SU-DHL-6 (cell line): ENCODE measurements at regions not wholly inside any gene's neighbourhood (a gene's known extent, or its start where the extent isn't known, plus 50 kb on each side); places are given as distances from the start of the nearest gene placed in this dataset.

Source experiments
- H2AFZ ChIP-seq: fragments of 200-600 bp; sonication (generic); 2 replicates; pipeline ENCODE4 v1.6.1; 2014; ENCODE audit warnings: low read depth, mild to moderate bottlenecking, moderate library complexity, mixed read lengths, antibody characterized with exemption, low read length; ENCODE audit not compliant: severe bottlenecking
- H3F3A ChIP-seq: fragments of 200-600 bp; shearing (Covaris generic); 2 replicates; pipeline ENCODE4 v1.6.0; 2016; ENCODE audit warnings: antibody characterized with exemption, mild to moderate bottlenecking; ENCODE audit not compliant: insufficient read depth
- H3K27ac ChIP-seq: fragments of 200-600 bp; sonication (generic); 2 replicates; pipeline ENCODE4 v1.5.1; 2016; ENCODE audit warnings: low read depth, mild to moderate bottlenecking, low read length, moderate library complexity, mixed read lengths
- H3K27me3 ChIP-seq: fragments of 200-600 bp; sonication (generic), shearing (Covaris generic); 2 replicates; pipeline ENCODE4 v1.6.0; 2014; ENCODE audit warnings: mild to moderate bottlenecking, low read length
- H3K36me3 ChIP-seq: fragments of 200-600 bp; sonication (generic); 2 replicates; pipeline ENCODE4 v1.6.1; 2014; ENCODE audit warnings: mild to moderate bottlenecking, low read length, mixed read lengths
- H3K4me2 ChIP-seq: fragments of 300-600, 200-600 bp; shearing (Covaris generic), sonication (generic); 2 replicates; pipeline ENCODE4 v1.6.0; 2014; ENCODE audit warnings: low read length, low read depth, mild to moderate bottlenecking; ENCODE audit not compliant: poor library complexity, severe bottlenecking
- H3K4me3 ChIP-seq: fragments of 200-600 bp; sonication (generic); 2 replicates; pipeline ENCODE4 v1.5.1; 2014; ENCODE audit warnings: antibody characterized with exemption, low read length, mild to moderate bottlenecking, mixed read lengths; ENCODE audit not compliant: insufficient read depth, poor library complexity, severe bottlenecking
- H3K79me2 ChIP-seq: fragments of 200-600 bp; sonication (generic); 2 replicates; pipeline ENCODE4 v1.6.1; 2014; ENCODE audit warnings: mild to moderate bottlenecking, low read length, moderate library complexity; ENCODE audit not compliant: insufficient read depth
- H3K9ac ChIP-seq: fragments of 200-600 bp; sonication (generic); 2 replicates; pipeline ENCODE4 v1.7.0; 2014; ENCODE audit warnings: mild to moderate bottlenecking, low read length
- H3K9me2 ChIP-seq: fragments of 200-600 bp; sonication (generic); replicated peaks from 2 replicates; pipeline ENCODE4 v1.6.1; 2014; ENCODE audit warnings: low read length; ENCODE audit not compliant: insufficient read depth
- H3K9me3 ChIP-seq: fragments of 200-600 bp; sonication (generic); 2 replicates; pipeline ENCODE4 v1.6.1; 2014; ENCODE audit warnings: low read length, mixed read lengths; ENCODE audit not compliant: insufficient read depth
- H4K20me1 ChIP-seq: fragments of 200-600 bp; sonication (generic); 2 replicates; pipeline ENCODE4 v1.6.1; 2014; ENCODE audit warnings: low read depth, mild to moderate bottlenecking, antibody characterized with exemption, low read length, moderate library complexity, mixed read lengths
- EZH2phosphoT487 ChIP-seq: fragments of 200-600 bp; sonication (generic), shearing (Covaris generic); conservative IDR thresholded peaks from 2 replicates; pipeline ENCODE4 v1.6.1; 2018; ENCODE audit warnings: mild to moderate bottlenecking, antibody characterized with exemption, low read length, moderate library complexity, mixed read lengths
- TF ChIP-seq, protein P1 (sequence below): fragments of 200-600 bp; sonication (generic); IDR thresholded peaks from one replicate; pipeline ENCODE4 v1.5.1; 2017; ENCODE audit warnings: antibody characterized with exemption, mild to moderate bottlenecking, low read length, moderate library complexity; ENCODE audit not compliant: insufficient read depth, poor library complexity, severe bottlenecking

DNA sequence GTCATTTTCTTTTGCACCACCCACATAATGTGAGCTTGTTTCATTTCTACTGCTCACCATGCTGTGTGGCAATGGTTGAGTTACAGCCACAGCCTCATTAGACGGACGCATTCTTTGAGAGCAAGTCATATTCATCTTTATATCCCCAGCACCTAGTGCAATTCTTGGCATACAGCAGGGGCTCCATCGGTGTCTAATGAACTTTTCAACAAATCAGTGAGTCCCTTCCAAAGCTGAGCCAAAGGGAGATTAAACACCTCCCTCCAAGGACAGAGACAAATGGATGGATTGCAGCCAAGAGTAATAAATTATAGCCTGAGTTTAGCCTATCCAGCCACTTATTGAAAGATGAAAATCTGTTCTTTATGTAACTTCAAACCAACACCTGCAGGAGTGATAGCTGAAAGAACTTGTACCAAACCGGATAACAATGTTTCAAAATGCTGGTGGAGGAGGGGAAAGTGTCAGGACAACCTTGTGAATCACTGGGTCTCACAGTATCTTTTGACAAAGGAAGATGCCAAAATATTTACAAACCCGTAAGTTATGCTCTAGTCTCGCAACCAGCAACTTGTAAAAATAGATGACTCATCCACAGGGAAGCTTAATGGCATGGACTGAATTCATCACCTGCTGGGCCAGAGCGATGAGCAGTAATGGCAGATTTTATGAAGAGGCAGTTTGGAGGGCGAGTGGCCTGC, 139.0 kb downstream of the PXDC1 start:
- no peaks in the 10 kb centered on the region for H3K9me3 ChIP-seq
- TF ChIP-seq, protein P1, sequence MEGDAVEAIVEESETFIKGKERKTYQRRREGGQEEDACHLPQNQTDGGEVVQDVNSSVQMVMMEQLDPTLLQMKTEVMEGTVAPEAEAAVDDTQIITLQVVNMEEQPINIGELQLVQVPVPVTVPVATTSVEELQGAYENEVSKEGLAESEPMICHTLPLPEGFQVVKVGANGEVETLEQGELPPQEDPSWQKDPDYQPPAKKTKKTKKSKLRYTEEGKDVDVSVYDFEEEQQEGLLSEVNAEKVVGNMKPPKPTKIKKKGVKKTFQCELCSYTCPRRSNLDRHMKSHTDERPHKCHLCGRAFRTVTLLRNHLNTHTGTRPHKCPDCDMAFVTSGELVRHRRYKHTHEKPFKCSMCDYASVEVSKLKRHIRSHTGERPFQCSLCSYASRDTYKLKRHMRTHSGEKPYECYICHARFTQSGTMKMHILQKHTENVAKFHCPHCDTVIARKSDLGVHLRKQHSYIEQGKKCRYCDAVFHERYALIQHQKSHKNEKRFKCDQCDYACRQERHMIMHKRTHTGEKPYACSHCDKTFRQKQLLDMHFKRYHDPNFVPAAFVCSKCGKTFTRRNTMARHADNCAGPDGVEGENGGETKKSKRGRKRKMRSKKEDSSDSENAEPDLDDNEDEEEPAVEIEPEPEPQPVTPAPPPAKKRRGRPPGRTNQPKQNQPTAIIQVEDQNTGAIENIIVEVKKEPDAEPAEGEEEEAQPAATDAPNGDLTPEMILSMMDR: no peak
- TF ChIP-seq EZH2phosphoT487: no peak
- no peaks in the 10 kb centered on the region for H3K27me3 ChIP-seq
- H3K4me3 ChIP-seq: no peak overlapping the region
- no peaks in the 10 kb centered on the region for H3K9me2 ChIP-seq
- H3K4me2 ChIP-seq: no peak overlapping the region
- no peaks in the 10 kb centered on the region for H3F3A ChIP-seq
- H3K9ac ChIP-seq: no peak overlapping the region
- no peaks in the 10 kb centered on the region for H3K79me2 ChIP-seq
- no peak overlapping the region for H2AFZ ChIP-seq
- no peaks in the 10 kb centered on the region for H4K20me1 ChIP-seq
- H3K36me3 ChIP-seq: no peaks in the 10 kb centered on the region
- H3K27ac ChIP-seq: no peak overlapping the region

DNA sequence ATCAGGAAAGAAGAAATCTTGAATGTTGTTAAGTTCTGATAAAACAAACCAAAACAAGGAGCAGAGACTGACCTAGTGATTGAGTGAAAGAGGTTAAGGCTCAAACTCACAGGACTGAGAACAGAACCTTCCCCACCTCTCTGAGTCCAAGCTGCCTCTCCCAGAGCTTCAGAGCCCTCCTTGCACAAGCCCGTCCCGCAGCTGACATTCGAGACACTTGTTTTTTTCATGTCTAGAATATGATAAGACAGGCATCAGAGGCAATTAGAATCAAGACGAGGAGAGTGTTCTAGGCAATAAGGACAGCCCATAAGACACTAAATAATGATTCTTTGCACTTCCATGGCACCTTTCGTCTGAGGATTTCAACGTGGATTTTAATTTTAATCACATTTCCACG, 140.6 kb downstream of the PXDC1 start:
- no peaks in the 10 kb centered on the region for H4K20me1 ChIP-seq
- H2AFZ ChIP-seq: no peak overlapping the region
- H3K9me3 ChIP-seq: no peaks in the 10 kb centered on the region
- no peaks in the 10 kb centered on the region for H3K36me3 ChIP-seq
- no peaks in the 10 kb centered on the region for H3K27me3 ChIP-seq
- no peaks in the 10 kb centered on the region for H3K79me2 ChIP-seq
- H3K4me2 ChIP-seq: no peak overlapping the region
- H3K4me3 ChIP-seq: no peak overlapping the region
- H3F3A ChIP-seq: no peaks in the 10 kb centered on the region
- no peak for TF ChIP-seq EZH2phosphoT487
- TF ChIP-seq, protein P1: no peak
- H3K27ac ChIP-seq: no peak overlapping the region
- no peaks in the 10 kb centered on the region for H3K9me2 ChIP-seq
- no peak overlapping the region for H3K9ac ChIP-seq

DNA sequence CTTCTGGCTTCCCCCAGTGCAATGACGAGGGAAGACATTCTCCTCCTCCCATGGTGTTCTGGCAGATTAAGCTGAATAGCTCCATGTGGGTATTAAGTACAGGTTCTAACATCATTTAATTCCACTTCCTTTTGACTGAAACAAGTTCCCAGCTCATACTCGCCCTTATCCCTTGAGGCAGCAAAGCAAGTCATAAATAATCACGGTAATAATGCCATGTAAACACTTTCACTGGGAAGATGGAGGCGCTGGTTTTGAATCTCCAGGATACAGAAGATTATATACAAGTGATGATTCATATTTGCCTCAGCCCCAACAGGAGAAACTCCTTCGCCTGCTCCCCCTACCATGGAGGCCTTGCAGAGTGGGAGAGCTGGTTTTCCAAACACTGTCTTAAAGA, 141.3 kb downstream of the PXDC1 start:
- TF ChIP-seq, protein P1: no peak
- TF ChIP-seq EZH2phosphoT487: no peak

DNA sequence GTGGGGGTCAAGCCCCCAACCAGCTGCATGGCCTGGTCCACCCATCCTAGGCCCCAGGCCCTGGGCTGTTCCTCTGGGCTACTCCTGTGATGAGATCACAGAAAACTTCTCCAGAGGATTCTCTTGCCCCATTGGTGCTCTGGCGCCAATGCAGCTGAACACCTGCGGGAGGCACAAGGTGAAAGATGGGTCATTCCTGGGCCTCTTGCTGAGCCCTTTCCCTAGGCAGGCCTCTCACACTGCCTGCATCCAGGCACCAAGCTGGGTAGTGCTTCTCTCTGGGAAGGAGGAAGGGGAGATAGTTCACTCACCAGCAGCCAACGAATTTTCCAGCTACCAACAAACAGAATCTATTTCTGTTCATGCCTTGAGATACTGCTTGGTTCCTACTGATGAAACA, 142.1 kb downstream of the PXDC1 start:
- no peaks in the 10 kb centered on the region for H4K20me1 ChIP-seq
- H3K4me3 ChIP-seq: no peak overlapping the region
- H3K27ac ChIP-seq: no peak overlapping the region
- no peak overlapping the region for H3K9ac ChIP-seq
- TF ChIP-seq, protein P1: no peak
- TF ChIP-seq EZH2phosphoT487: no peak
- H3K79me2 ChIP-seq: no peaks in the 10 kb centered on the region
- H3K9me3 ChIP-seq: no peaks in the 10 kb centered on the region
- no peaks in the 10 kb centered on the region for H3K27me3 ChIP-seq
- H3K9me2 ChIP-seq: no peaks in the 10 kb centered on the region
- no peaks in the 10 kb centered on the region for H3F3A ChIP-seq
- H2AFZ ChIP-seq: no peak overlapping the region
- H3K4me2 ChIP-seq: no peak overlapping the region
- H3K36me3 ChIP-seq: no peaks in the 10 kb centered on the region

More for the DNA sequence above, 141.3 kb downstream of the PXDC1 start:
- no peaks in the 10 kb centered on the region for H3K36me3 ChIP-seq
- H2AFZ ChIP-seq: no peak overlapping the region
- no peaks in the 10 kb centered on the region for H3K9me3 ChIP-seq
- no peaks in the 10 kb centered on the region for H3K79me2 ChIP-seq
- no peak overlapping the region for H3K4me3 ChIP-seq
- H3K27me3 ChIP-seq: no peaks in the 10 kb centered on the region
- no peaks in the 10 kb centered on the region for H3F3A ChIP-seq
- H4K20me1 ChIP-seq: no peaks in the 10 kb centered on the region
- H3K9me2 ChIP-seq: no peaks in the 10 kb centered on the region
- no peak overlapping the region for H3K9ac ChIP-seq
- H3K4me2 ChIP-seq: no peak overlapping the region
- H3K27ac ChIP-seq: no peak overlapping the region
